ENCODE measurements at regions not wholly inside any gene's neighbourhood (a gene's known extent, or its start where the extent isn't known, plus 50 kb on each side); places are given as distances from the start of the nearest gene placed in this dataset.
A peak's percentile ranks its signal among the peaks of the same experiment; 100 is the strongest.

DNA sequence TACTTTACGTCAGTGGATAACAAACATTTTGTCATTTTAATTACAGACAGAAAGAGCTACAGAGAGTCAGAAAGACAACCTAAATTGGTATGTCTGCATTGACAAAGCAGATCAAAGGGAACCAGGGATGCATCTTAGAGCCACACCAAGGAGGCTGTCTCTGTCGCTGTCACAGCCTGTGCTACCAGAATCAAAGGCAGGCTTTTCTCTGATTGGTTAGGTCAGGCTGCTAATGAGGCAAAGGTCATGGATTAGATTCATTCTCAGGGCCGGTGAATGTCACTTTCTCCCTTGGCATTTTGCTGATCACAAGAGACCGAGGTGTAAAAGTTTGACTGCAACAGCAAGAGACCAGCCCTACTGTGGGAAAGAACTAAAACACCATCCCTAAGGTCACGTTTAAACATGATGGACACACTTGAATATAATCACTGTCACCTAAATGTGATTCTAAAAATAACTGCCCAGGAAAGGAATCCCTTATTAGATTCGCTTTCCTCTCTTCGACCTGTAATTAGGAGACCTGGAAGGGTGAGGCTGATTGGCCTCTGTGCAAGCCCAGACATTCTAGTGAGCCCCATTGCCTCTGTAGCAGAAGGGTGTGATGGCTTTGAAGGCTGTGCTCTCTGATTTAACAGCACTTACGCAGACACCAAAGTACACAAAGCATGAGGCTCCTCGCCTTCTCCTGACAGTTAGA, 314.4 kb upstream of the NBEA start:
- no peak for DNase-seq (ENCODE audit: low read depth)

DNA sequence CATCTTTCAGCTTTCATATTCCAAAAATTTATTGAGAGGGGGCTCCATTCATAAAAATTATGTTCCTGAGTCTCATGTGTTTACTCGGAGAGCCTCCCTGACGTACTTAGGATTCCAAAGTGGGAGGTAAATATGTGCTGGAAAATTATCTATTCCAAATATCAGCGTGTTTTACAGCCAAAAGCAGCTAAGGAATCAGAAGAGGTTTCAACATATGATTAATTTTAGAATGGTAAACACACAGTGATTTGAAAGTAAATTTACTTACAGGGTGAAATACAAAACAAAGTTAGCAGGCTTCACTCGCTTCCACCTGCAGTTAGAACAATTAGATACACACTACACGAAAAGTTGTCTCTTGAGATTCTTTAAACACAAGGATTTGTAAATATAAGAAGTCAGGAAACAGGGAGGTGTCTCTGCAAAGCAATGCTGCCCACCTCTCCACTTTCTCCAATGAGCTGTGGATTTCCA, 313.8 kb upstream of the NBEA start:
- no peak for DNase-seq (ENCODE audit: low read depth)

DNA sequence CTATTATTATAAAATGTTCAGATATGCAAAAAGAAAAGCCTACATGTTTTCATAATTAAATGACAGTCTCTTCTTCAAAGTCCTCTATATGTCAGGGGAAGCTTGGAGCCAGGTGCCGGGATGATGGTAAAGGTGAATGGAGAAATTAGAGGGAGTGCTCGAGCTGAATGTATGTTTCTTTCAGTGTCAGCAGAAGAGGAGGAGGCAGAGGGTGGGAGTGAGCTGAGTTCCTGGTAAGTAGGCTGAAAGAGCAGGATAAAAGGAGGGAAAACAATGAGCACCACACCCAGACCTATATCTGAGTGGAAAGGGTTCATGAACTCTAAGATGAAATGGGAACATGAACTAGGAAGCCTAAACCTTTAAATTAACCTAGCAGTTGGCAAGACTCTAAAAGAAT, 307.6 kb upstream of the NBEA start:
- no peak for DNase-seq (ENCODE audit: low read depth)

DNA sequence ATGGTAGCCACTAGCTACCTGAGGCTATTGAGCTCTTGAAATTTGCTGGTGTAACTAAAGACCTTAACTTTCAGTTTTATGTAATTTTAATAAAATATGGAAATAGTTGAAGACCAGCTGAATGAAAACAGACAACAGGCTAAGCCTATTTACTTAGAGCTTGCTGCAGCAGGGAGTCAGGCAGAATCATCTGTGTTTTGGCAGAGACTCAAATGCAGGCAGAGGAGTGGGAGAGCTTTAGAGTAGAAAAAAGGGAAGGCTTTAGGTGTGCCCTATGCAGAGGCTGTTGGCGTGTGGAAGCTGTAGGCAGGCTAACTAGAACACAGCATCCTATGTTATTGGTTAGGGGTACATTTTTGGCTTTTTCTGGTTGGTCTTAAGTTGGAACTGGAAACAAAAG, 304.9 kb upstream of the NBEA start:
- DNase-seq (ENCODE audit: low read depth), result no peak

DNA sequence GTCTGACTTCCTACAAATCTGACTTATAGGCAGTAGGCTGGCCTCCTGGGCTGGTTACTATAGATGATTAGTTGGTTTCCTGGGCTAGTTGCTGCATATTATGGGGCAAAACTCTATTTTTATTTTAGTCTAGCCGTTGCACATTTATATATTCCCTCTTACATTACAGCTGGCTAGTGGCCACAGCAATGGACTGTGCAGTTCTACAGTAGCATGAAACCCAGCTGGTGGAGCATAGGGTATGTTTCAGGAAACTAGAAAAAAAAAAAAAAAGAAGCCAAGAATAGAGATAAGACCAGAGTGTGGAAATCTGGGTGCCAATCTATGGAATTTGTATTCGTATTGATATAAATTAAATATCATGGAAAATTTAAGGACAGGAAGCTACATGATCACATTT, 304.4 kb upstream of the NBEA start:
- no peak for DNase-seq (ENCODE audit: low read depth)

DNA sequence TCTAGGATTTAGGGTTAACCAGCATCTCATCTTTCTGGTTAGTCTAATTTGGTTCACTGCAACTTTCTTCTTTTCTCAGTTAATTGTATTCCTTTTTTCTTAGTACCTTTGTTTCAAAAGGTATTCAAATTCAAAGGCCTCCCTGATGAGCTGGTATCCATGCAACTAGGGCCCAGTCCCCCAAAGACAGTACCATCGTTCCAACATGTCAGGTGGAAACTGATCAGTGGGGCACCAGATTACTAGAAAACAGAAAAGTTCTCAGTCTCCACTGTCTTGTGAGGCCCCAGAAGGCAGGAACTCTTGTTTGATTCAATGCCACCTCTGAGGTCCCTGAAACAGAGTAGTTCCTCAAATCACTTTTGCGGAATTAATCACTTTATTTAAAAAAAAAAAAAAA, 303.2 kb upstream of the NBEA start:
- no peak for DNase-seq (ENCODE audit: low read depth)

DNA sequence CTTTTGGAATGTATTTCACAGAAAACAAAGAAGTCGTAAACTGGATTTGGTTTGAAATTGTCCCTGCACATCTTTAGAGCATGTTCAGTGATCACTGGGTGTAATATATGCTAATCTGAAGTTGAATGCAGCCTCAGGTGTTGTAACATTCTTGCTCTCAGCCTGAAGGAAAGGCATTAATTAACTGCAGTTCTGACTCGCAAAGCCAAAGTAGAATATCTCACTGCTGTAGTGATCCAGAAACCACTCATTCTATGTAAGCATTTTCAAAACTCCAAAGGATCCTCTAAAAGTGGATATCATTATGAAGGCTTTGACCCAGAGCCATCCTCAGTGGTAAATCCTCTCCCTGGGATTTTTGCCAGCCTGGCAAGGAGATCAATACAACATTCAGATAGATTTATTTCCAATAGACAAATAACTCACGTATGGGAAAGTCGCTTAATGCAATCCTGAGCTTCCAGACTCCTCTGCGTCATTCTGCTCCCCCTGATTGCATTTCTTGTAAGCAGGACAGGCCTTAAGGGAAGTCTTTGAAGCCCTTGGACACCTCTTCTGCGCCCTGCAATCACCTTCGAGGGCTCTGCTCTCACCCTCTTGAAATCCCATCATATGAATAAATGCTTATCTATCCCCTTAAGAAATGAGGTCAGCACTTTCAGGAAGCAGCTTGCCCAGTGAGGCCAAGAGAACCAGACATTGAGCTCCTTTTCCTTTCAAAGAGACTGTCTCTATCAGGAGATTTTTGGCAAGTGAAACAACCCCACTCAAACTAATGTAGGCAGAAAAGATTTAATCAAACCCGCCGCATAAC, 301.7 kb upstream of the NBEA start:
- no peak for DNase-seq (ENCODE audit: low read depth)

DNA sequence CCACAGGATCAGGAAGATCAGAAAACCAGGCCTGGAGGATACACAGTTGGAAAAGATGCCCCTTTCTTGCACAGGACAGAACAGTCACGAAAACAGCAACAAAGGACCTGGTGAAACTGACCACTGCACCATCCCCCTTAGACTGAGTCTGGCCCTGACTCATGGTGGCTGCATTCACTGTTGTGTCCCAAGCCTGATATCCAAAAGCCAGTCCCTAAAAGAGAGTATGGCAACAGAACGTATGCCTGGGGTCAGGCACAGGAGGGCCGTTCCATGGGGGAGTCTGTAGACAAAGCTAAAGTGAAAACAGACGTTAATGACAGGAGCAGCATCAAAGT, 301.1 kb upstream of the NBEA start:
- no peak for DNase-seq (ENCODE audit: low read depth)

DNA sequence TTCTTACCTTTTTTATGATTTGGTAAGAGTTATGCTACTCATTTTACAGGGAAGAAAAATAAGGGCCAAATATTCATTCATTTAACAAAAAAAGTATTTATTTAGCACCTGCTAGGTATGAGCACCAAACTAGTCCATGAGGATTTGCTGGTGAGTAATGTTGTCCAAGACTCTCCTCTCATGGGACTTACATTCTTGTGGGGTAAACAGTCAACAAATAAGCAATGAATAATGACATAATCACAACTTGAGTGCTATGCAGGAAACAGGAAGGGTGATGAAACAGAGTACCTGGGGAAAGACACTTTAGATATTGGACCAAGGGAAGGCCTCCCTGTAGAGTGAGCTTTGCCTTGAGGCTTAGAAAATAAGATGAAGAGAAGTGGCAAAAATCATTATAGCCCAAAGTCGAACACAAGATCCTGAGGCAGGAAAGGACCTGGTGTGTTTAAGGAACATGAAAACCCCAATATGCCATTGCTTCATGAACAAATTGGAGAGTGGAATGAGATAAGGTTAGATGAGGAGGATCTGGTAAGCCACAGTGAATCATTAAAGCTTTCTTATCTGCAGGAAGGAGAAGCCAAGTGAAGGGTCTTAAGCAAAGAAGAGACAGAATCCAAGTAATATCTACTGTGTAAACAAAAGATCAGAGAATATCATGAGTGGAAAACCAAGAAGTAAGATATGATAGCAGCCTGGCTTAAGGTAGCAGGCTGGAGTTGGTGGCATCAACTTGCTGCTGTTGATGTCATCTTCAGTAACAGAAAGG, 294.5 kb upstream of the NBEA start:
- DNase-seq (ENCODE audit: low read depth), result no peak

DNA sequence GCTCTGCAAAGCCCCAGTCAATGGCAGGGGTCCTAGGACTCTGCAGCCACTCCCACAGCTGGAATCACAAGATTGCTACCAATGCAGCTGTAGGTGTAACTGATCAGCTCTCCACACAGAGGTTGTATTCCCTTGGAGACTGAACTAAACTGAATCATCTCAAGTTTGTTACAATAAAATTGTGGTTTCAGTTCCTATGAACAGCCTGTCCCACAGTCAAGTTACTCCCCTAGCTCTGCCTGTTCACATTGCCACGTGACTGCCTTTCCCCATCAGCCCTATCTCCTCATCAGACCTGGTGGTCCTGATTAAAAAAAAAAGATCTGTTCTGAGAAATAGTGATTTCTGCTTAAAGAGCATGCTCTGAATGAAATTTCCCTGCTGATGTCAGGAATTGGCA, 287.9 kb upstream of the NBEA start:
- DNase-seq (ENCODE audit: low read depth), result no peak

DNA sequence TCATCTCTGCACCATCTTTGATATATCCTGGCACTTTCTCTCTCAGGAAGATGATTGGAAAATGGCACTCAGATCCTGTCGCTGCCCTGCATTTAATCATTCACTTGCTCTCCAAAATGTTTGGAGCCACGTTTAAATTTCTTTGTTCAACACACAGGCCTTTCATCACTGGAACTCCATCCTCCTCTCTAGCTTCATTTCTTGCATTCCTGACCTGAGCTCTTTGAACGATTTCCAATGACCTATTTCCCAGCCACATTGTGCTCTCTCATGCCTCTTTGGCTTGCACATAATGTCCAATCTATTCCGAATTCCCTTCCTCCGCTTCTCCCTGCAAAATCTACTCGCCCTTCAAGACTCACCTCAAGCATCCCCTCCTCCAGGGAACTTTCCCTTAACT, 287.4 kb upstream of the NBEA start:
- DNase-seq (ENCODE audit: low read depth), result no peak

DNA sequence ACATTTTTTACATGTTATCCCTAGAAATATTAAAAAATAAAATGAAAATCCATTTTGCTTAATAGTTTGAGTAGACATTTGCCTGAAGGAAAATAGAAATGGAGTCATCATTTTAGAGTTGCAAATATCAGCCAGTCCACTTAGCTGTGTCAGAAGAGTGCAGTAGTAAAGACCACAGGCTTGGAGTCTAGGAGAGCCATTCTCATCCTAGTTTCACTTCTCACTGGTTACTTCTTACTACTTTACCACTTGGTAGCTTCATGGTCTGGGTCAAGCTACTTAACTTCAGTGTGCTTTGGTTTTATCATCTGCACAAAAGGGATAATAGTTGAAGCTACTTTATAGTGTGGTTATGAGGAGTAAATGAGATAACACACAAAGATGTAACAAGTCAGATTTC, 286.5 kb upstream of the NBEA start:
- DNase-seq (ENCODE audit: low read depth), result no peak

DNA sequence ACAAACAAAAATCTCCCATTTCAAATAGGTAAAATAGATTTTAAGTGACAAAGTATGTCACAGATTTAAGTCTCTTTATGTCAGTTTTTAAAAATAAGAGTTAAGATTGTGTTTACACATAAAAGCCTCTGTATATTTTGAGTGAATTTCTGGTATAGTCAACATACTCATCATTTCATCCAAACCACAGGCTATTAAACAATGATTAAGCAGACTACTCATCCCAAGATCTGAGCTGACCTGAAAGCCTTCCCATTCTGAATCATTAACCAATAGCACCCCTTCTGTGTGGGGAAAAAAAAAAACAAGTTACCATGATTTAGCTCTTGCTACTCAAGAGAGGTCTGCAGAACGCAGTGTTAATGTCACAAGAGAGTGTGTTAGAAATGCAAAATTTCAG, 284.4 kb upstream of the NBEA start:
- no peak for DNase-seq (ENCODE audit: low read depth)

DNA sequence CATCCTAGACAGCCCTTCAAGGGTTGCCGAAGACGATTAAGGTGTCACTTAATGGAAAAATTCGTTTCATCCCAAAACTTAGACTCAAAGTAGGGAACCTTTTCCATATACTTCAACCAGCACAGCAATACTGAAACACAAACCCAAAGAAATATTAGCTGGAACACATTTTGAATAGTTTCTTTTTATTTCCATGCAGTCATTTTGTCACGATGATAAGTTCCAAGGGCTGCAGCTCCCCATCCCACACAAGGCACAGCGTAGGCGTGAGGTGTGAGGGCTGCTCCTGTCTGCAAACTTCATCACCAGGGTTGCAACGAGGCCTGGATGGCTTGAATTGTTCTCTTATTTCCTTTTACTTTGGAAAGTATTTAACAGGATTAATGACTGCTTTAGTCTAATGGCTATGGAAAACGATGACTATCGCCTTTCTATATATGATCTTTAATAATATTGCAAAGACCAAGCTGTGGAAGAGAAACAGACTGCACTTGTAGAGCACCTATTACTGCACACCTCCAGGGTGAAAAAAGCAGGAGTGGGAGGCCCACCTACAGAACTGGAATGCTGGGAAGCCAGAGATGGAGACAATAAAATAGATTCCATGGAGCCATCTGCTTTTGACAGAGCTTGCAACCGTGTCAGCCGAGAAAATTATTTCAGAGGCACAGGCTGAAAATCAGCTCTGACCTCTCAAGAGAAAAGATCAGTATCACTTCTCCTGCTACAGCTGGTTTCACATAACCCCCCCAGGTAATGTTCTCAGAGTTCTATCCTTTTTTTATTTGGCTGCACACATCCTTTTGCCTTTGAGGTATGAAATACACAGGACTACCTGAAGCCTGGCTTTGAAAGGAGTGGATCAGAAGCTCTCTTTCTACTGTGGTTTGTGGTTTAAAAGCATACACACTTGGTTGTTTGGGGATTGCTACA, 274.5 kb upstream of the NBEA start:
- DNase-seq (ENCODE audit: low read depth), result no peak

DNA sequence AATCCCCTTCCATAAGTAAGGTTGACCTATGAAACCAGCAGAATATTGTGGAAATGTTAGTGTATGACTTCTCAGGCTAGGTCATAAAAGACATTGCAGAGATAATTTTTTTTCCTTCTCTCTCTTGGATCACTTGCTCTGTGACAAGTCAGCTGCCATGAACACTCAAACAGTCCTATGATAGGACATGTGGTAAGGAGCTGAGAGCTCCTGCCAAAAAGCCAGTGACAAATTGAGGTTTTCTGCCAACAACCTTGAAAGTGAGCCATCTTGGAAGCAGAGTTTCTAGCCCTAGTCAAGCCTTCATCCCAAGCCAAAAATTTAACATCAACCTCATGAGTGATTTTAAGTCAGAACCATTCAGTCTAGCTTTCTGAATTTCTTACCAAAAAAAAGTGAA, 270.9 kb upstream of the NBEA start:
- no peak for DNase-seq (ENCODE audit: low read depth)

DNA sequence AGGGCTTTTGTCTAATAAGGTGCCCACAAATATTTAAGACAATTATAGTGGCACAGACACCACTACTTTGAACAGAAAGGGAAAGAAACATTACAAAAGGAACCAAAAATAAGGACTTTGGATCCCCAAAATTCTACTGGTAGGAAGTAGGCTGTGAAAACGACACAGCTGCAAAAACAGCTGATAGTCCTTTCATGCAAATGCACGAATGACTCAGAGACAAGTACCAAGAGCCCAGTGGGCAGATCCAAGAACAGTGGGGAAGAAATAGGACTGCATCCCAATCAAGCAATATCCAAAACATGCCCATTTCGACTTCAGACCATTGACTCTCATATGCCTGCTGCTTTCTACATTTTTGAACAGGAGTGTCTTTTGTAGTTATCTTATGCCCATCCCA, 269.4 kb upstream of the NBEA start:
- DNase-seq (ENCODE audit: low read depth), result no peak

DNA sequence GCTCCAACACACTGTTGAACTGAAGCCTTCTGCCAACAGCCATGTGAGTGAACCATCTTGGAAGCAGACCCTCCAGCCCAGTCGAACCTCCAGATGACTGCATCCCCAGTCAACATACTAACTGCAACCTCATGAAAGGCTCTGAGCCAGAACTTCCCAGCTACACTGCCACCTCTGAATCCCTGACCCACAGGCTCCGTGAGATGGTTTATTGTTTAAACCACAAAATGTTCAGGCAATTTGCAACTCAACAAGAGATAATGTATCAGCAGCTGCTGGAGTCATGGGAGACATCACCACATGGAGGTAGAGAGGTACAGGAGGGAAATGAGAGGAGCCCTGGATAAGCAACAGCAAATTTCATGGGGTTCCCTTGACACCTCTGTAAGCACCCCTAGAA, 266.4 kb upstream of the NBEA start:
- no peak for DNase-seq (ENCODE audit: low read depth)

DNA sequence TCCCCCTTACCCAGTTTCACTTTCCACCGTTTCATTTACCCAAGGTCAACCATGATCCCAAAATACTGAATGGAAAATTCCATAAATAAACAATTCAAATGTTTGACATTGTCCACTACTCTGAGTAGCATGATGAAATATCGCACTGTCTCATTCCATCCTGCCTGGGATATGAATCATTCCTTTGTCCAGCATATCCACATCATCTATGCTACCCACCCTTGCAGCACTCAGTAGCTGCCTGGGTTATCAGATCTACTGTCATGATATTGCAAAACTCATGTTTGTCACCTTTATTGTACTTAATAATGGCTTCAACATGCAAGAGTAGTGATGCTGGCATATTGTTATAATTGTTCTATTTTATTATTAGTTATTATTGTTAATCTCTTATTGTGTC, 263.9 kb upstream of the NBEA start:
- DNase-seq (ENCODE audit: low read depth), result peak; percentile 2

DNA sequence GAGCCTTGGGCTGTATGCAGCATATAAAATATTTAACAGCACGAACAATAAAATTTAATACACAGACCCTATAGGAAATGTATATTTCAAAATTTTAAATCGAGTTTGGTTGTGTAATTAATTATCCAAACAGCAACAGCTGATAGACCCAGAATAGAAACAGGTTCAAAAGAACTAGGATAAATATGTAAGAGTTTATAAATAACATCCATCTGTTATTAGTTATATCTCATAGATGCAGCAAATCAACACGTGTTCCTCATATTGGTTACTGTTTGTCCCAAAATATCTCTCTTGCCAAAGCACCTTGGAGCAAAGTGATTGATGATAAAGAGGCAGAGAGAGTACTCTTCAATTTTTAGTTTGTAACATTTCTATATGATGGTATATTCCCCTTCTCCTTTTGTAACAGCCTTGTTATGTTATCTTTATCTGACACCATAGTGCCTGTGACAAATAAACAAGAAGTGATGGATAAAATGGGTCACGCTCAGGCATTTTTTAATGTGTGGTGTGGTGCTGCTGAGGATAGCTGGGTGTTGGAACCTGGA, 260.6 kb upstream of the NBEA start:
- DNase-seq (ENCODE audit: low read depth), result no peak

DNA sequence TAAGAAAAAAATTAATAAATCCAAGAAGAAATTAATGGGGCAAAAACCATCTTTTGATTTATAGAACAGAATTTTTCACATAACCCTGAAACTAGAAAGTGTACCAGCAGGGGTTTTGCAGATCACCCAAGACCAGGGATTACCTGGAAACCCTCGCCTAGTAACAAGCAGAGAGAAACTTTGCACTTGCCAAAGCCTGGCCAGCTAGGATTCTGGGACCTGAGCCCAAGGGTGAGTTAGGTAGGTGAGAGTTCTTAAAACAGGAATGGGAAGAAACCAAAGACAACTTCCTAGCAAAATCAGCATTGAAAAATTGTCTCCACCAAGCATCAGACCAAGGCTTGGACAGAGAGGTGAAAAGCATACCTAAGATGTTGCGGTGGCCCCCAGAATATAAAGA, 247.0 kb upstream of the NBEA start:
- no peak for DNase-seq (ENCODE audit: low read depth)

DNA sequence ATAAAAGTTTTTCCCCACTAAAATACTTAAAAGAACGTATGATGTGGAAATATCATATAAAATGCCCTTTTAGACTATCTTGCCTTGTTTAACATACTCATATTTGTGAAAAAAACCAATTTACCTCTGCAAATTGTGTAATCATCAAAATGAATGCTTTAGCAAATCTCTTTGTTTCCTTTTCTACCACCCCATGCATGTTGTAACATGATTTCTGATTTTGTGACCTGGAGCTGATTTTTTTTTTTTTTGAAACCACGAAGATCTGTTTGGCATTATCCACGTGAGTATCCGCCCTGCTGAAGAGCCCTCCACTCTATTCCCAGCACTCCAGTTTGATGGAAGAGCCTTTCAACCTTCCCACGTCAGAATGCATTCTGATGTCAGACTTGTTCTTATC, 245.8 kb upstream of the NBEA start:
- DNase-seq (ENCODE audit: low read depth), result no peak

DNA sequence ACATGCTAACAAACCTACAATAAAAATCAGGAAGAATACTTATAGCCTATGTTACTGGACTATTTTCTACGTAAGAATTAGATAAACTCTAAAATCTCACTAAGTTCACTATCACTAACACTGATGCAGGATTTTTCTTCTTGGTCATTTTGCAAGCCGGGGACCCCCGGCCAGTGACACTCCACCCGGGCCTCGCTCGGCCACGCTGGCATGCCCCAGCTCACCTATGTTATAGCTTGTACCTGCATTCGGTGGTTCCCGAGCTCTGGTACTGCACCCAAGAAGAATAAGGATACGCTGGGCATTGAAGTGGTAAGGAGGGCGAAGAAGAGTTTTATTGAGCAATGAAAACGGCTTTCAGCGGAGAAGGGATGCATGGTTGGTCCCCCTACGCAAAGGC, 245.3 kb upstream of the NBEA start:
- no peak for DNase-seq (ENCODE audit: low read depth)

Measured in fibroblast of the conjunctiva (primary cell).